ENCODE measurements at regions not wholly inside any gene's neighbourhood (a gene's known extent, or its start where the extent isn't known, plus 50 kb on each side); places are given as distances from the start of the nearest gene placed in this dataset.

DNA sequence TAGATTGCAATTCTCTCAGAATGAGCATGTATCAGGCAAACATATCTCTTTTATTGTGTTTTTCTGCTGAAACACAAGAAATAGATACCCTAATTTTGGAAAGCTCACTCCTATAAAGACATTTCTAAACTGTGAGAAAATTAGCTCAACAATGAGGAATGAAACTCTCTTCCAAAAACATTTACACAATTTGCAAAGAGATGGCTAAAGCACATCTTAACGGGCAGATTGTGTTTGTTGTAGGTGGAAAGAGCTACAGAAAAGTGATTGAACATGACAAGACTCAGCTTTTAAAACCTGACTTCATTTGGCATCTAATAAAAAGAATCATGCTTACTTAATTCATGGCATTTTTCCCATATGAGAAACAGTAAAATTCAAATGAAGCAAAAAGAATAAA, 175.0 kb upstream of the SLC39A10 start:
- H3K4me3 ChIP-seq, result no peak overlapping the region
- no peak for DNase-seq
- no peaks in the 10 kb centered on the region for H3K9me3 ChIP-seq
- no peaks in the 10 kb centered on the region for H3K36me3 ChIP-seq
- no peaks in the 10 kb centered on the region for H3K27me3 ChIP-seq
- no peak overlapping the region for H3K27ac ChIP-seq
- no peaks in the 10 kb centered on the region for H3K4me1 ChIP-seq
- TF ChIP-seq, protein P1, sequence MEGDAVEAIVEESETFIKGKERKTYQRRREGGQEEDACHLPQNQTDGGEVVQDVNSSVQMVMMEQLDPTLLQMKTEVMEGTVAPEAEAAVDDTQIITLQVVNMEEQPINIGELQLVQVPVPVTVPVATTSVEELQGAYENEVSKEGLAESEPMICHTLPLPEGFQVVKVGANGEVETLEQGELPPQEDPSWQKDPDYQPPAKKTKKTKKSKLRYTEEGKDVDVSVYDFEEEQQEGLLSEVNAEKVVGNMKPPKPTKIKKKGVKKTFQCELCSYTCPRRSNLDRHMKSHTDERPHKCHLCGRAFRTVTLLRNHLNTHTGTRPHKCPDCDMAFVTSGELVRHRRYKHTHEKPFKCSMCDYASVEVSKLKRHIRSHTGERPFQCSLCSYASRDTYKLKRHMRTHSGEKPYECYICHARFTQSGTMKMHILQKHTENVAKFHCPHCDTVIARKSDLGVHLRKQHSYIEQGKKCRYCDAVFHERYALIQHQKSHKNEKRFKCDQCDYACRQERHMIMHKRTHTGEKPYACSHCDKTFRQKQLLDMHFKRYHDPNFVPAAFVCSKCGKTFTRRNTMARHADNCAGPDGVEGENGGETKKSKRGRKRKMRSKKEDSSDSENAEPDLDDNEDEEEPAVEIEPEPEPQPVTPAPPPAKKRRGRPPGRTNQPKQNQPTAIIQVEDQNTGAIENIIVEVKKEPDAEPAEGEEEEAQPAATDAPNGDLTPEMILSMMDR (IDR thresholded peaks at IDR 0.05), result no peak
- TF ChIP-seq POLR2AphosphoS5 (IDR thresholded peaks at IDR 0.05) (no peak), POLR2A (IDR thresholded peaks at IDR 0.05) (no peak), EP300 (IDR thresholded peaks at IDR 0.05) (no peak)
- 84 to 89% methylated on average over 1 of the region's 1 CpG for WGBS, 2 donors
- intact Hi-C loops (cut with DNase I), result no loop called here

DNA sequence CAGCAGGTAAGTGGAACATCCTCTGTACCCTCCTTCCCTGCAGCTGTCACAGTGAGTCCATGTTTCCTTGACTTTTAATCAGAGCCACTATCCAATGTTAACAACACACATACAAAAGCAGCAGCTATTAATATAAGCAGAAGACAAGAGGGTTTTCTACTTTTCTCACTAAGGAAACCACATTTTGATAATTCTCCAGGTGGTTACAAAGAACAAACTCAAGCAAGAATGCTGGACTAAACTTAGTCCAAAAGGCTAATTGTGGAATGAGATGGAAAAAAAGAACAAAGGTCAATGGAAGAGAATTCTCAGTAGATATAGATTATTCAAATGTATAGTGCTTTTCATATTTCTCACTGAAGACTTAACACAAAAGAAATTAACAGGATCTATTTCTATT, 176.9 kb upstream of the SLC39A10 start:
- no peak for DNase-seq

DNA sequence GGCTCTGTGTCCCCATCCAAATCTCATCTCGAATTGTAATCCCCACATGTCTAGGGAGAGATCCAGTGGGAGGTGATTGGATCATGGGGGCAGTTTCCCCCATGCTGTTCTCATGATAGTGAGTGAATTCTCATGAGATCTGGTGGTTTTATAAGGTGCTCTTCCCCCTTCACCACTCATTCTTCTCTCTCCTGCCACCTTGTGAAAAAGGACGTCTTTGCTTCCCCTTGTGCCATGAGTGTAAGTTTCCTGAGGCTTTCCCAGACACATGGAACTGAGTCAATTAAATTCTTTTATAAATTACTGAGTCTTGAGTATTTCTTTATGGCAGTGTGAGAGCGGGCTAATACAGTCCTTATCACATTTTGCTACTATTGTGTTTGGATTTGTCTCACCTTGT, 177.6 kb upstream of the SLC39A10 start:
- H3K9me3 ChIP-seq, result no peaks in the 10 kb centered on the region
- WGBS, 2 donors, result 78 to 92% methylated on average over 3 of the region's 3 CpGs
- DNase-seq, result no peak
- TF ChIP-seq EP300 (IDR thresholded peaks at IDR 0.05) (no peak), POLR2AphosphoS5 (IDR thresholded peaks at IDR 0.05) (no peak), POLR2A (IDR thresholded peaks at IDR 0.05) (no peak)
- TF ChIP-seq, protein P1 (IDR thresholded peaks at IDR 0.05), result no peak
- no peak overlapping the region for H3K27ac ChIP-seq
- intact Hi-C loops (cut with DNase I), result no loop called here
- no peaks in the 10 kb centered on the region for H3K27me3 ChIP-seq
- H3K4me1 ChIP-seq, result no peaks in the 10 kb centered on the region
- no peak overlapping the region for H3K4me3 ChIP-seq
- no peaks in the 10 kb centered on the region for H3K36me3 ChIP-seq

More for the DNA sequence above, 176.9 kb upstream of the SLC39A10 start:
- Histone ChIP-seq H3K9me3 (no peaks in the 10 kb centered on the region), H3K27me3 (no peaks in the 10 kb centered on the region), H3K36me3 (no peaks in the 10 kb centered on the region), H3K4me3 (no peak overlapping the region), H3K27ac (no peak overlapping the region), H3K4me1 (no peaks in the 10 kb centered on the region)
- intact Hi-C loops (cut with DNase I), result no loop called here
- TF ChIP-seq EP300 (IDR thresholded peaks at IDR 0.05), result no peak
- TF ChIP-seq POLR2AphosphoS5 (IDR thresholded peaks at IDR 0.05), result no peak
- TF ChIP-seq, protein P1 (IDR thresholded peaks at IDR 0.05), result no peak
- no peak for TF ChIP-seq POLR2A (IDR thresholded peaks at IDR 0.05)

DNA sequence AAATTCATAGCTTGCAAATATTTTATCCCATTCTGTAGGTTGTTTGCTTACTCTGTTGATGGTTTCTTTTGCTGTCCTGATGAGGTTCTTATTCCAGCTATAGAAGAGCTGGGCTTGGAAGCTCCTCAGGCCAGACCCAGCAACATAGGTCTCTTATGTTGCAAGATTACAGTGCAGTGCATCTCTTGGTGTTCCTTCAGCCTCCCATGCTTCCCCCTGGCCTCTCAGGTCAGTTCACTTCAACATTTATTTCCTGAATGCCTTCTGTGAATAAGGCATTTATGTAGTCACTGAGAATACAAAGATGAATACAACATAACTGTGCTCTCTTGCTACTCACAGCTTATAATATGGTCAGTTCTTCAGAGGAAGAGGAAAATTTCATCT, 179.0 kb upstream of the SLC39A10 start:
- Histone ChIP-seq H3K4me3 (no peak overlapping the region), H3K9me3 (no peaks in the 10 kb centered on the region), H3K27me3 (no peaks in the 10 kb centered on the region), H3K27ac (no peak overlapping the region), H3K4me1 (no peaks in the 10 kb centered on the region), H3K36me3 (no peaks in the 10 kb centered on the region)
- DNase-seq, result no peak
- no peak for TF ChIP-seq POLR2AphosphoS5 (IDR thresholded peaks at IDR 0.05)
- no peak for TF ChIP-seq POLR2A (IDR thresholded peaks at IDR 0.05)
- no peak for TF ChIP-seq EP300 (IDR thresholded peaks at IDR 0.05)
- TF ChIP-seq, protein P1 (IDR thresholded peaks at IDR 0.05), result no peak
- intact Hi-C loops (cut with DNase I), result no loop called here

DNA sequence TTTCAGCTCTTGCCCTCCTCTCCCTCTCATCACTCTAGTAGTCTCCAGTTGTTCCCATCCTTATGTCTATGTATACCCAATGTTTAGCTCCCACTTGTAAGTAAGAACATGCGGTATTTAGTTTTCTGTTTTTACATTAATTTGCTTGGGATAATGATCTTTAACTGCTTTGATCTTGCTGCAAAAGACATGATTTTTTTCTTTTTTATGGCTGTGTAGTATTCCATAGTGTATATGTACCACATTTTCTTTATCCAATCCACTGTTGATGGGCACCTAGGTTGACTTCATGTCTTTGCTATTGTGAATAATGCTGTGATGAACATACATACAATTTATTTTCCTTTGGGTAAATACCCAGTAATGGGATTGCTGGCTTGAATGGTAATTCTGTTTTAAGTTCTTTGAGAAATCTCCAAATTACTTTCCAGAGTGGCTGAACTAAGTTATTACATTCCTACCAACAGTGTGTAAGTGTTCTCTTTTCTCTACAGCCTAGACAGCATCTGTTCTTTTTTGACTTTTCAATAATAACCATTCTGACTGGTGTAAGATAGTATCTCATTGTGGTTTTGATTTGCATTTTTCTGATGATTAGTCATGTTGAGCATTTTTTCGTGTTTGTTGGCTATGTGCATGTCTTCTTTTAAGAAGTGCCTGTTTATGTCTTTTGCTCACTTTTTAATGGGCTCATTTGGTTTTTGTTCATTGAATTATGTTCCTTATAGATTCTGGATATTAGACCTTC, 179.6 kb upstream of the SLC39A10 start:
- Histone ChIP-seq H3K27ac (no peak overlapping the region), H3K27me3 (no peaks in the 10 kb centered on the region), H3K4me1 (no peaks in the 10 kb centered on the region), H3K4me3 (no peak overlapping the region), H3K9me3 (no peaks in the 10 kb centered on the region), H3K36me3 (no peaks in the 10 kb centered on the region)
- 74 to 87% methylated on average over 2 of the region's 2 CpGs for WGBS, 2 donors
- no peak for DNase-seq
- TF ChIP-seq POLR2A (IDR thresholded peaks at IDR 0.05) (no peak), EP300 (IDR thresholded peaks at IDR 0.05) (no peak), POLR2AphosphoS5 (IDR thresholded peaks at IDR 0.05) (no peak)
- TF ChIP-seq, protein P1 (IDR thresholded peaks at IDR 0.05), result no peak
- intact Hi-C loops (cut with DNase I), result no loop called here

All from sigmoid colon (tissue), 6 donors.